Adrenal gland (tissue), 5 donors: ENCODE measurements at regions not wholly inside any gene's neighbourhood (a gene's known extent, or its start where the extent isn't known, plus 50 kb on each side); places are given as distances from the start of the nearest gene placed in this dataset.

Experiments used
- CTCF ChIP-seq, 6 experiments: fragments of 450-650 bp in 4 of 6; fragments of 200-600 bp in 2 of 6; sonication (generic) in 1 of 6; IDR thresholded peaks; 1 replicate in 5 of 6; 2 replicates in 1 of 6; pipeline versions ENCODE4 v1.5.1 to v1.8.0; 2016 to 2021; ENCODE audit warnings: antibody characterized with exemption in 6 of 6, mild to moderate bottlenecking in 2 of 6, moderate library complexity in 1 of 6
- POLR2A ChIP-seq, 2 donors: fragments of 450-650 bp; IDR thresholded peaks; one replicate each; pipeline ENCODE4 v1.6.1; 2017; ENCODE audit warnings: antibody characterized with exemption in 2 of 2, mild to moderate bottlenecking in 2 of 2, moderate library complexity in 1 of 2
- donor health status: DM: no; HTN: no; CAD: no.

GRCh38 chr9:129558551-129559505 is 62.1 kb downstream of the C9orf50 start:
- TF ChIP-seq CTCF (IDR thresholded peaks at IDR 0.05), result no peak
- TF ChIP-seq POLR2A (IDR thresholded peaks at IDR 0.05), result no peak
